ENCODE measurements at regions not wholly inside any gene's neighbourhood (a gene's known extent, or its start where the extent isn't known, plus 50 kb on each side); places are given as distances from the start of the nearest gene placed in this dataset.
"Not testable (repeated sequence)": the region's sequence is repeated elsewhere in the genome, so short reads cannot be mapped to it uniquely, and the experiment has no call there.

DNA sequence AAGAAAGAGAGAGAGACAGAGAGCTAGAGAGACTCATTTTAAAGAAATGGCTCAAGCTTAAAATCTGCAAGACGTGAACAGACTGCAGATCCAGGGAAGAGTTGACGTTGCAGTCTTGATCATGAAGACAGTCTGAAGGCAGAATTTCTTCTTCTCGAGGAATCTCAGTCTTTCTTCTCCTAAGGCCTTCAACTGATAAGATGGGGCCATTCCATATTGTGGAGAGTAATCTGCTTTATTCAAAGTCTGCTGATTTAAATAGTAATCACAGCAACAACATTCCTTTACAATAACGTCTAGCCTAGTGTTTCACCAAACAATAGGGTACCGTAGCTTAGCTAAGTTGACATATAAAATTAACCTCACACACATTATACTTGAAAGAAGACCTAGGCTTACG, 208.4 kb upstream of the ADAMTS3 start:
- DNase-seq (ENCODE audit: low spot score): no peak

DNA sequence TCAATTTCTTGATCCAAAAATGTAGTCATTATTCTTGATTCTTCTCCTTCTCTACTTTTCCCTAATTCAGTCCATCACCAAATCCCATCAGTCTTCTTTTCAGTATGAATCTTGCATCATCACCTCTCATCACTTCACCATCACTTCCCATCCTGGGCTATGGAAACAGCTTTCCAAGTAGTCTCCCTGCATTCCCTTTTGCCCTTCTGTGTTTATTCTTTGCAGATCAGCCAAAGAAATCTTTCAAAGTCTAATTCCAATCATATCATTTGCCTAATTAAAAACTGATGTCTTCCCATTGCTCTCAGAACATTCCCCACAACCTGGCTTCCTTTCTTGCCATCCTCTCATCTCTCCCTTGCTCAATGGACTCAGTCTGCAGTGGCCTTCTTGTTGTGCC, 201.7 kb upstream of the ADAMTS3 start:
- DNase-seq (ENCODE audit: low spot score): no peak

DNA sequence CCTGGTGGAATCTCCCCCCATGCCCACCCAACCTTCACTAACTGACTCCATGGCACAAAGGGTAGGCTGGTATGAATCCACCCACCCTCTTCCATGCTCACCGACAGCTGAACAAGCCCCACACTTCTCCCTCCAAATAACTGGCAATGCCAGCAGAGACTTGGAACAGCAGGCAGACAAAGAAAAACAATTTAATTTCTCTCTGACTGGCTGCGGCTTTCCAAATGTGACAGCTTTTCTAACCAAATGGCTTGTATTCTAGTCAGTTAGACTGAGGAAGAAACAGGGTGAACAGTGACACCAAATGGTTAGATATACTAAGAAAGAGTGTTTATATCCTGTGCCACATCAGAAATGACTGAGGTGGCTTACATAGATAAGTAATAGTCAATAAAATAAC, 199.3 kb upstream of the ADAMTS3 start:
- DNase-seq (ENCODE audit: low spot score): no peak

DNA sequence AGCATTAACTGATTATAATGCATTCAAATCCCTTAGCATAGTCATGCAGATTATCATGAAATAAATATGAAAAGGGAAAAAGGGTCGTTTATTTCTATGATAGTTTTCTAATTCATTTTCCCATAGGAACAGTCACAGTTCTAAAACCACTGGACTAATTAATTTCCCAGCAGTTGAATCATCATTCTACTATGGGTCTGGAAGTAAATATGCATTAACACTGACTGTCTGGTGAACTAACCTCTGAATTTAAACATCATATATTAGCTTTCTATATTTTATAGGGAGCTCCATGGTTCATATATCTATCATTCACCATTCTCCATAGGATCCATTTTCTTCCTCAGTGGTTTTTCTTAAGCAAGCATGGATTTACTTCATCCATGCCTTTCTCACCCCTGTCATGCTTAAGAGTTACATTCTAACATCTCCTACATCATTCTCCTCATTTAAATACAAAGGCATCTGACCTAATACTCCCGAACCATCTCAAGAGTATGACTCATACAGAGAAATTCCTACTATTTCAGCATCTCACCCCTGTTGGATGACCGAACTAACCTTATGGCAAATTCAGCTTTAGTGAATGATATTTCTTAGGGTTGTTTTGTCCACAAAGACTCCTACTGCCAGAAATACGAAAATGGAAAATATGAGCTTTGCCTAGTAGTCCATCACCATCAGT, 198.7 kb upstream of the ADAMTS3 start:
- no peak for DNase-seq (ENCODE audit: low spot score)

DNA sequence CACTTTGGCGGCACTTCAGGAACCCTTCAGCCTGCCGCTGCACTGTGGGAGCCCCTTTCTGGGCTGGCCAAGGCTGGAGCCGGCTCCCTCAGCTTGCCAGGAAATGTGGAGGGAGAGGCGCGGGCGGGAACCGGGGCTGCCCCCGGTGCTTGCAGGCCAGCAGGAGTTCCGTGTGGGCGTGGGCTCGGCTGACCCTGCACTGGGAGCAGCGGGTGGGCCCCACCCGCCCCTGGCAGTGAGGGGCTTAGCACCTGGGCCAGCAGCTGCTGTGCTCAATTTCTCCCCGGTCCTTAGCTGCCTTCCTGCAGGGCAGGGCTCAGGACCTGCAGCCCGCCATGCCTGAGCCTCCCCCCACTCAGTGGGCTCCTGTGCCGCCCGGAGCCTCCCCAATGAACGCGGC, 196.8 kb upstream of the ADAMTS3 start:
- not testable (repeated sequence) for DNase-seq (ENCODE audit: low spot score)

DNA sequence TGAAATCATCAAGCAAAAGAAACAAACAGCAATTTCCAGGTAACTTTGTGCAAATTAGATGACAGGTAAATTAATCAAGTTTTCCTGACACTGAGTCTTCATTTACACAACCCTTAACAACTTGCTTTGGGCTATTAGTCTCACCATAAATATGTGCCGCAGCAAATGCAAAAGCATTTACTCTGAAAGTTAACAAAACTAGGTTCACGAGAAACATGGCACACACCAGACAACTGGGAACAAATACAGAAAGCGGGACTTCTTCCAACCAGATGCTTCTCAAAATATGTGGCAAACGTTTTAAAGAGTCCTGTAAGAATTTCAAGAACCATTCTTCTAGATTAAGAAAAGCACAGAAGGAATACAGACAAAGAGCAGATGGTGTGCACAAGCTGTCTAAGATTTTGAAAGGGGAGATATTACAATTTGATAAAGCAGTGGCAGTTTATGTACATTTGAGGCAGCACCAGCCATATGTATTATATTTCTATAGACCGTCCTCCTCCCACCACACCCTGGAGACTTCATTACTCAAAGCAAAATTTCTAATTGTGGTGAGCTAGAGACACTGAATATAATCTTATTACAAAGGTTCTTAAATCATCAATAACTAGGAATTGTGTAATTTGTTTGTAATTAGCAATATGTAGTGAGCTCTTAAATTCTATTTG, 192.5 kb upstream of the ADAMTS3 start:
- no peak for DNase-seq (ENCODE audit: low spot score)

DNA sequence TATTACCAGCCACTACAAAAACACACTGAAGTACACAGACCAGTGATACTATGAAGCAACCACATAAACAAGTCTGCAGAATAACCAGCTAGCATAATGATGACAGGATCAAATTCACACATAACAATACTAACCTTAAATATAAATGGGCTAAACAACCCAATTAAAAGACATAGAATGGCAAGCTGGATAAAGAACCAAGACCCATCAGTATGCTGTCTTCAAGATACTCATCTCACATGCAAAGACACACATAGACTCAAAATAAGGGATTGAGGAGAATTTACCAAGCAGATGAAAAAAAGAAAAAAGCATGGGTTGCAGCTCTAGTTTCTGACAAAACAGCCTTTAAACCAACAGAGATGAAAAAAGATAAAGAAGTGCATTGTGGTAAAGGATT, 184.4 kb upstream of the ADAMTS3 start:
- DNase-seq (ENCODE audit: low spot score): not testable (repeated sequence)

DNA sequence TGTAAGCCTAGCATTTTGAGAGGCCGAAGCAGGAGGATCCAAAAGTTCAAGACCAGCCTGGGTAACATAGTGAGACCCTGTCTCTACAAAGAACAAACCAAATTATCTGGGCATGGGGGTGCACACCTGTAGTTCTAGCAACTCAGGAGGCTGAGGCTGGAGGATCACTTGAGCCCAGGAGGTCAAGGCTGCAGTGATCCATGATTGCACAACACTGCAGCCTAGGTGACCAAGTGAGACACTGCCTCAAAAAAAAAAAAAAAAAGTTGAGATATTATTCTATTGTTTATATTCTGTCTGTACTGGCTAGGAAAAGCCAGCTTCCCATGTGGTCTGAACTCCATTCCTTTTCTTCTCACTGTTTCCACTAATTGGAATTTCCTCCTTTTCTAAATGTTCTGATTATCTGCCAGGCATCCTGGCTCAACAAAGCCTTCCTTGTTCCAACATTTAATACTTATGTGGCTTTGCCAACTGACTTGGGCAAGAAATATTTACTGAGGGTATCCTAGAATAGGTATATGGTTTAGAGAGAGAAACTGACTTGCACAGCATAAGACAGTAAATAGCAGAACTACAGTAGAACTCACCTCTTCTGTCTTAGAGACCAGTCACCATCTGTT, 175.2 kb upstream of the ADAMTS3 start:
- DNase-seq (ENCODE audit: low spot score): no peak

DNA sequence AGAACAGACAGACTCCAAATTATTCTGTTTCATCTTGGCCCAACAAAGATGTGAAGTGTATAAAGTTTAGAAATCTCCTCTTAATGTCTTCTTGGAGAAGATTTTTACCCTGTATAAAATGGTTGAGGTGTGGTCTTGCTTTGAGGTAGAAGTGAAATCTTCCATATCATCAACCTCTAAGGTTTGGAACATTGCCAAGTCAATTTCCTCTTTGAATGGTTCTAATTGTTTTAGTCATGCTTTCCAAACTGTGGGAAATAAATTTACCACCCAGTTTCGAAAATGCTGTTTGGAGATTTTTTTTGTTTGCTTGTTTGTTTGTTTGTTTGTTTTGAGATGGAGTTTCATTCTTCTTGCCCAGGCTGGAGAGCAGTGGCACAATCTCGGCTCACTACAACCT, 174.1 kb upstream of the ADAMTS3 start:
- no peak for DNase-seq (ENCODE audit: low spot score)

DNA sequence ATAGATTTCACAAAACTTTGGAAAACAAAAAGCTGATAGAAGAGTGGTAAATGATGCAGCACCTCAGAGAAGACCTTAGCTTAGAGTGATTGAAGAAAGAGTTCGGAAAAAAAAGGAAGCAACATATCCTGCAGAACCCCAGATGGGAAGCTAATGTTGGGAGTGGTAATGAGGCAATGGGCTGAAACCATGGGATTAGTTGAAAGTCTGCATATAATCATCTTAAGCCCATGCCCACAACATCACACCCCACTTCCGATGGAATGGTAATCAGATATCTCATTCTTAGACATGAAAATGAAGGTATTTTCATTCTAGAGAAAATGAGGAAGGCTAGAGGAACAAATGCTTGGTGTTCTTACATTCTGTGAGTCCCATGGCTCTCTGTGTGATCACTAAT, 146.3 kb upstream of the ADAMTS3 start:
- no peak for DNase-seq (ENCODE audit: low spot score)

DNA sequence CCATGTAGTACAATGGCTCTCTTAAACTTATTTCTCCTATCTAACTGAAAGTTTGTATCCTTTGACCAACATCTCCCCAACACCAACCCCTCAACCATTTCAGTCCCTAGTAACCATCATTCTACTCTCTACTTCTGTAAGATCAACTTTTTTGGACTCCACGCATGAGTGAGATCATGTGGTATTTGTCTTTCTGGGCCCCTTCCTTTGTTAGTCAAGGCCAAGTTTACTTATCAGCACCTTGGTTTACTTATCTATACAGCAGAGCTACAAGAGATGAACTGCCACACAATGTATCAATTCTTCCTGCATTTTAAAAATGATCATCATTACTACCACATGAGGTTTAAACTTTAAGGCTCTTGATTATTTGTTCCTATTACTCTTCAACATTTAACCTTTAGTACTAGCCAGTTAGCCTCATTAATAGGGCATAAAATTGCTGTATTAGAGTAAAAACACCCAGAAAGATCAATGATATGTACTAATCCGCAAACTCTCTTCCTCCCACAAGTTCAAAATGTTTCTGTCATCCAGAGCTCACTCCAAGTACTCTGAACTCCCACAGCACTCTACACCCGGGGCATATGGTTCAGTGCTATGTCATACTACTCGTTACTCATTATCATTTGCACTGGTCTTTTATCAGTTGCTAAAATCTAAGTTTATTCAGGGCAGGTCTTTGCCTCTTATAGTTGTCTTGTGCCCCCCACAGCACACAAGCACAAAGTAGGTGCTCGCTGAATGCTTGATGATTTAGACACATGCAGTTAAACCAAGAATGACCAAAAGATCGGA, 145.7 kb upstream of the ADAMTS3 start:
- DNase-seq (ENCODE audit: low spot score): no peak

DNA sequence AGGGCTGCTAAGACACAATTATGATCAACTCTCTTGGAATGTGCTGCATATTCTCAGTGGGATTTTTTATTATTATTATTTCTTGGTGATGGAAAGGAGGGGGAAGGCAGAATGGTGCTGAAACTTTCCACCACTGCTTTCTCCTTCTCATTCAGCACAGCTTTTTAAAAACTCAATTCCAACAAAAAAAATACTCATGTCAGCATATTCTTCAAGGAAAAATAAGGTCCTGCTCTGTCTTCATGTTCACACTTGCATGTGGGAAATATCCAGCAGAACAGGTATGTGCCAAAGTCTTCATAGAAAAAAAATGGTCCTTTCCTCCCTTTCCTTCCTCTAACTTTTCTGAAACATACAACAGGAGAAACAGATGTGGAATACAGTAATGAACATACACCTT, 144.0 kb upstream of the ADAMTS3 start:
- no peak for DNase-seq (ENCODE audit: low spot score)

DNA sequence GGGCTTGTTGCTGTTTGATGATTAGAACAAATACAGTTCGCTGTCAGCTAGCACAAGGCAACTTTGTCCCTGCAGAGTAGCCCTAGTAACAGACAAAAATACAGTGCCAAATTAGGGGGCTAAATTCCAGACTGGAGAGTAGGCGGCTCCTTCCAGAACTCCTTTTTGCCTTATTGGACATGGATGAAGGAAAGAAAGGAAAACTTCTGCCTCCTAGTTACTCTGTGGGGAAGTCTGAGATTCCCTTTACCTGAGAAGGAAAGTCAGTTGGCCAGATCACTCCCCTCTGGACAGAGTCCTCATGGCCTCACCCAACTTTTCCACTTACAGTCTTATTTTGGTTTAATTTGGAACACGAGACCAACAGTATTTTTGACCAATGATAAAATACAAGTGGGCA, 140.5 kb upstream of the ADAMTS3 start:
- no peak for DNase-seq (ENCODE audit: low spot score)

DNA sequence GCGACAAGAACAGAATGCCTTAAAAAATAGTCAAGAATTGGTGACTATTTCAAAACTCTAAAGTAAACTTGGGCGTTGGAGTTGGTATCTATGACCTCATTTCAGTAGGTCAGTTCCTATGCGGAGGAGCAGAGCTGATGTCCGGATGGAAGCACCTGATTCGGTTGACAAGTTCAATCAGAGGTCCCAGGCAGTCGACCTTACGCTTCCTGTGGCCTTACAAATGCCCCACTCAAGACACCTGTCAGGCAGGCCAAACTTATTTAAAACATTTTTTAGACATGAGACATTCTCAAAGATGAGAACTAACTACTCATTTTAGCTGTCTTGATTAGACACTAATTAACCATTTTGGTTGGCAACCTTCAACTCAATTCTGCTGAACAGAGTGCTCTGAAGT, 137.7 kb upstream of the ADAMTS3 start:
- DNase-seq (ENCODE audit: low spot score): no peak

DNA sequence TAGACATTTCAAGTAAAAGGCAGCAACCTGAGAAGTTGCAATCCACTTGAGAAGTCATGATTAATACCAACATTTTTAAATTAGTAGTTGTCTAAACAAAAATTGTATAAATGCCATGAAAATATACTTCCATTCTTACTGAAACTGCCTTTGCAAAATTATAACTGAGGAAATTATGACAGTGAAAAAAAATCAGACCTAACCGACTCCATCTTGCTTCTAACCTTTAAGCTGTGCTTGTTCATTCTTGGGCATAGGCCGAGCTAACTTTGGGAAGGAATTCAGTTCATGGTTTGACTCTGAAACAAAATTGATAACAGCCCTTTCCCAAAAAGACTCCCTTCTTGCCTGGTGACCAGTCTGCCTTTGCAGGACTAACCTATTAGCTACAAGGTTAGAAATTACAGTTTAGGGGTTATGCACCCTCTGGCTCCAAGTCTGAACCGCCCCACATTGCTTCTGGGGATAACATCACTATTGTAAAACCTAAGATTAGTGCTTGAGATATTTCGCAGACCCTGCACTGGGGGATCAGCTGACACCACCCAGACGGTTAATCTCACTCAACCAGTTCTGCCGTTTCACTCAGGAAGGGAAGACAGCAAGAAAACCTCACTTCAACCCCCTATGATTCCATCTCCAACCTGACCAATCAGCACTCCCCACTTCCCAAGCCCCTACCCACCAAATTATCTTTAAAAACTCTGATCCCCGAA, 136.1 kb upstream of the ADAMTS3 start:
- not testable (repeated sequence) for DNase-seq (ENCODE audit: low spot score)

DNA sequence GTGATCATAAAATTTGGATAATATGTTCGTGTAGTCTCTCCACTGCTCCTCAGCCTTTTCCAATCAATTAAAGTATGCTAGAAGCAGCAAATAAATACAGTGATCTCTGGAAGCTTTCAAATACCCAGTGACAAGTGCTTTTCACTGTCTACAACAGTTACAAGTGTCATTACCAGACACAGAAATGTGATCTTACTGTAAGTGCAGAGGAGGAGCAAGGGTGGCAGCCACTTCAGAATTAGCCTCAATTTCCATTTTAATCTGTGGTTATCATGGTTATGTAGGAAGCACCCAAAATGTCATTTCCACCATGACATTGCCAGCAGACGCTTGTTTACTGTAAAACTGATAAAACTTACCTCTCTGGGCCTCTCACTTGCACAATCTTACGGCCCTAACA, 133.9 kb upstream of the ADAMTS3 start:
- no peak for DNase-seq (ENCODE audit: low spot score)

DNA sequence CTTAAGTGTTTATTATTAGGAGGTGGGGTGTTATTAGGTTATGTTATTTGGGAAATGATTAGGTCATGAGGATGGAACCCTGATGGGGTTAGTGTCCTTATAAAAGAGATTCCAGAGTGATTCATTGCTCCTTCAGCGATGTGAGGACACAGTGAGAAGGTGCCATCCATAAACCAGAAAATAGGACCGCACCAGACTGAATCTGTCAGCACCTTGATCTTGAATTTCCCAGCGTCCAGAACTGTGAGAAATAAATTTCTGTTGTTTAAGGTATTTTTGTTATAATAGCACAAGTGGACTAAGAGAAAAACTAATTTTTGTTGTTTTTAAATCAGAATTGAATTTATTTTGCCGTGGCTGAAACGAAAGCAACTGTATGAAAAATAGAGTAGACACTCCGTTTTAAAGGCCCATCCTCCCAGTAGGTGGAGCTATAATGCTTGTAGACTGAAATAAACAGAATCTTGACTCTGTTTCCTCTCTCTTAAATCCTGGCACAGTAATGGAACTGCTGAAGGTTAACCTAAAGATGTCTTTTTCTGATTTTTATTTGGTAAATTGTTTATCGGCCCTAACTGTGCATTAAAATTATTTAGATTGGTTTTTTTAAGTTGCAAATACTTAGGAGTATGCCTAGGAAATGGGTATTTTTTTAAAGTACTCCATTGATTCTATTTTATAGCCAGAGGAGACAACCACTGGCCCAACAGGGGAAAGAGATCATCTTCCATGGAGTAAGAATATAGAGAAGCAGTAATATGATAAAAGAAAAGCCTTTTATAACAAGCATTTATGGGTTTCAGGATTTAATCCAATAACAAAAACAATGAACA, 133.2 kb upstream of the ADAMTS3 start:
- DNase-seq (ENCODE audit: low spot score): peak; percentile 29

DNA sequence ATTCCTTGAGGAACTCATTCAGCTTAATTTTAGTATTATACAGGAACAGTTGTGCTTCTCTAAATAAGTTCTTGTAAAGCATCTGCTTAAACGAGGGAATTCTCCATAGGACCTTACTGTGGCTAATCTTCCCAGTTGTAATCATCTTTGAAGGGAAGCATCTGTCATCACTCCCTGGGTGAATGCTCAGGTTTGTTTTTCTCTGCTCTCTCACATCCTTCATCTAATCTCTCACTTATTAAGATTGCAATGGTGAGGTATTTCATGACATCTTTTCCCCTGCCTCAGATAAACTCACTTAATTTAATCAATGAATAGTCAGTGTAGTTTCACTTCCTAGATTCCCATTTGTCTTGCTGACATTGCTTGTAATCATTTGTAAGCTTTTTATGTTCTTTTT, 121.8 kb upstream of the ADAMTS3 start:
- no peak for DNase-seq (ENCODE audit: low spot score)

DNA sequence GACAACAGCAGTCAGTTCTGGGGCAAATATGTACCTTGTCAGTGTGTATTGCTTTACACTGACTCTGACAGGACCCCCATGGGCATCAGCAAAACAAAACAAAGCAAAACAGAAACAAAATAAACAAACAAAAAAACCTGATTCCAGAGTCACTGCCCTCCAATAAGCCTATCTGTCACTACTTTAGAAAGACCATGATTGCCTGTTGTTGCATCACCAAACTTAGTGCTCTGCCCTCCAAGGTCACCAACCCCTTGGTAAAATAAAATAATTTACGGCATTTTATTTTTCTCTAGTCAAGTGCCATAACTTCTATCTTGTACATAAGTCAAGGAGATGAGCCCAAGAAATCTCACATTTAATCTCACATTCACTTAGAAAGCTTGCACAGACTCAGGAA, 120.9 kb upstream of the ADAMTS3 start:
- DNase-seq (ENCODE audit: low spot score): no peak

DNA sequence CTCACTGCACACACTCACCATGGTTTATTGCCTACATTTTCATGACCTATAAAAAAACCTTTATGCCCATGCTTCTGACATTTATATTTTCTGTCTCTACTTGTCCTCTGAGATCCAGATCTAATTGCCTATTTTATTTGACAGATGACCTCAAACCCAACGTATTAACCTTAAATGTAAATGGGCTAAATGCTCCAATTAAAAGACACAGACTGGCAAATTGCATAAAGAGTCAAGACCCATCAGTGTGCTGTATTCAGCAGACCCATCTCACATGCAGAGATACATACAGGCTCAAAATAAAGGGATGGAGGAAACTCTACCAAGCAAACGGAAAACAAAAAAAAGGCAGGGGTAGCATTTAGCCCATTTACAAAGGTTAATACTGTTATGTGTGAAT, 117.4 kb upstream of the ADAMTS3 start:
- DNase-seq (ENCODE audit: low spot score): not testable (repeated sequence)

DNA sequence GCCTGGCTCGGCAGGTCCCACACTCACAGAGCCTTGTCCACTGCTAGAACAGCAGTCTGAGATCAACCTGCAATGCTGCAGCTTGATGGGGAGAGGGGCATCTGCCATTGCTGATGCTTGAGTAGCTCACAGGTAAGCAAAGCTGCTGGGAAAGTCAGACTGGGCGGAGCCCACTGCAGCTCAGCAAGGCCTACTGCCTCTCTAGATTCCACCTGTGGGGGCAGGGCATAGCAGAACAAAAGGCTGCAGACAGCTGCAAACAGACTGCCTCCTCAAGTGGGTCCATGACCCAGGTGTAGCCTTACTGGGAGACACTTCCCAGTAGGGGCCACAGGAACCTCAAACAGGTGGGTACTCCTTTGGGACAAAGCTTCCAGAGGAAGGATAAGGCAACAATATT, 110.6 kb upstream of the ADAMTS3 start:
- DNase-seq (ENCODE audit: low spot score): no peak
